HG02943 (cell line): ENCODE measurements at regions not wholly inside any gene's neighbourhood (a gene's known extent, or its start where the extent isn't known, plus 50 kb on each side); places are given as distances from the start of the nearest gene placed in this dataset.

Experiments
- ATAC-seq: cut with Tn5 transposase; IDR thresholded peaks from one replicate; pipeline ENCODE4 v1.9.1; 2021; ENCODE audit warnings: mild to moderate bottlenecking, low read depth, moderate library complexity; ENCODE audit not compliant: unreplicated experiment

DNA sequence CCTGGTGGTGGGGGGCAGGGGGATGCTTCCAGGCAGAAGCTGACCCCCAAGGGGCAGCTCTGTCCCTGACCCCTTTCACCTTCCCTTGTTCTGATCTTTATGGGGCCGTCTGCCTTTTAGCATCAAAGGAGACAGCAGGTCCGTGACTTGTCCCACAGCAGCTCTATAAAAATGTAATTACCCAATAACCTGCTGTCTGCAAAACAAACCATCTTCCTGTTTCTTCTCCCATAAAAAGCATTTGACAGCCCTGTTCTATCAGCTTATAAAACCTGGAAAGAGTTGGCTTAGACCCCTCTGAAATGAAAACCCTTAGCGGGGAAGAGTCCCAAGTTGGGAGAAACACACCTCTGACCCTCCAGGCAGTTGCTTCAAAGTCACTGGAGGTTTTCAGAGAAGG, 416.9 kb downstream of the MED13L start:
- ATAC-seq: no peak

DNA sequence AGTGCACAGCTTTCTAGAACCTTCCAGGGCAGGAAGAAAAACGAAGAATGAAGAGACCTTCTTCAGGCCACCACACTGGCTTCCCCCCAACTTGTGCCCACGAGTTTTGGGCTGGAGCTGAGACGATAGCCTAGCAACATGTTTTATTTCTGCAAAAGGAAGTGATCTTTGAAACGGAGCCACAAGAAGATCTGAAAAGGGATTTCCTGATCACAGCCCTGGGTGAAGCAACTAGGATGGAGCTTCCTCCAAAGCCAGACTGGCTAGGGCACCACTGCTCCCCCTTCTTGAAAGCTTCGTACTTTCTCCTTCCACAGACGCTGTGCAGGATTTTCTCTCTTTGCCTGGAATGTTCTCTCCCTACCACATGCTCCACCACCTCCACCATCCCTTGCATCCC, 418.3 kb downstream of the MED13L start:
- ATAC-seq: no peak

GRCh38 chr12:115857923-115858322, 419.6 kb downstream of the MED13L start:
- no peak for ATAC-seq

DNA sequence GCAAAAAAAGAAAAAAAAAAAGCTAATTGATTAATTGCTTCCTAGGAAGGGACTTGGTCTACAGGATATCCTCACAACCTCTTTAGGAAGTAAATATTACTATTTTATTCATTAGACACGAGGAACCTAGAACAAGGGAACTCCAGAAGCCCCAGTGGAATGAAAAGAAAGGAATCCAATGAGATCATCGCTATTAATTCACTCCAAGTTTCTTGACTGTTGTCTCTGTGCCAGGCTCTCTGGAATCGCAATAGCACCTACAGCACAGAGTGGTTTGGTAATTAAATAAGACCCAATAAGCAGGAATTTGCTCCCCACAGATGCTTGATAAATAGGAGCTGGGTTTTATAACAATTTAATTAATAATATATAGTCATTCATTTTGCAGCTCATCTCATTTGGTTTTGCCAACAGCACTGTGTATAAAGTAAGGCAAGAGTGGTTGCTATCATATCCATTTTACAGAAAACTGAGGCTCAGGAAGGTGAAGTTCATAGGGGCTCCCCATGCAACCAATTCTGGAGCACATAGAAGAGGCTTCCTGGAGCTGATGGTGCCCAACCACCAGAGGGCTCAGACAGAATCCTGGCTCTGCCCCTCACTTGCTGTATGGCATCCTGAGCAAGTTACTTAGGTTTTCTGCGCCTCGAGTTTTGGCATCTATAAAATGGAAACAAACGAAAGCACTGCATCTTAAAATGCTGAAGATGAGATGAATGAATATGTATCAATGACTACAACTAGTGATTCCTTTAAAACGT, 420.2 kb downstream of the MED13L start:
- no peak for ATAC-seq

DNA sequence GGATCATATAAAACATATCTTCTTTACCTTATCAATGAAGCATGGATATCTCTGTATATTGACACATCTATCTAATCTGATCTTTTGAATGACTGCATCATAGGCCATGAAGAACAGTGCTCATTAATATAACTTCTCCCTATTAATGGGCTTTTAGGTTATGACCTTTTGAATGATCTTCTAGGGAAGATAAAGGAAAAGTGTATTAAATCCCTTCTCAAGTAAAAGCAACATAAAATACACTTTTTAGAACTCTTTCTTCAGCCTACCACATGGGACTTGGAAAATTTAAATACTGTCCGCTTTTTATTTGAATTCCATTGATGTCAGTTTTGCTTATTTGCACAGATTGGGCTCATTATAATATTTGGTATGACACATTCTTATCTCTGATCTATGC, 425.4 kb downstream of the MED13L start:
- ATAC-seq: no peak

DNA sequence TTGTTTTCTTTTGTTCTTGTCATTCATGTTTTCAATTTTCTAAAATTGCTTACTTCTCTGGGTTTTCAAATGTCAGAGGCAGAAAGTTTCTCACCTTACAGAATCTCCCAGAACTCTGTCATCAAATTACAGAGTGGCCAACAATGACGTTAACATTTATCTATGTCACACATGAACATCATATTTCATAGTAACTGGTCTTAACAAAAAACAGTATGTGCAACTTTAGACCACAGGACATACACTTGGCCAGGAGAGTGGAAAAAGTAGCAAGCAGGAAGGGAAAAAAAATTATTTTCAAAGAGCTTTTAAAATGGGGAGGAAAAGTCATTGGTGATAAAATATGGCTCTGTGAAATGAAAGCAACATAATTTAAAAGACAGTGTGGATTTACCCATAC, 426.5 kb downstream of the MED13L start:
- ATAC-seq: no peak

DNA sequence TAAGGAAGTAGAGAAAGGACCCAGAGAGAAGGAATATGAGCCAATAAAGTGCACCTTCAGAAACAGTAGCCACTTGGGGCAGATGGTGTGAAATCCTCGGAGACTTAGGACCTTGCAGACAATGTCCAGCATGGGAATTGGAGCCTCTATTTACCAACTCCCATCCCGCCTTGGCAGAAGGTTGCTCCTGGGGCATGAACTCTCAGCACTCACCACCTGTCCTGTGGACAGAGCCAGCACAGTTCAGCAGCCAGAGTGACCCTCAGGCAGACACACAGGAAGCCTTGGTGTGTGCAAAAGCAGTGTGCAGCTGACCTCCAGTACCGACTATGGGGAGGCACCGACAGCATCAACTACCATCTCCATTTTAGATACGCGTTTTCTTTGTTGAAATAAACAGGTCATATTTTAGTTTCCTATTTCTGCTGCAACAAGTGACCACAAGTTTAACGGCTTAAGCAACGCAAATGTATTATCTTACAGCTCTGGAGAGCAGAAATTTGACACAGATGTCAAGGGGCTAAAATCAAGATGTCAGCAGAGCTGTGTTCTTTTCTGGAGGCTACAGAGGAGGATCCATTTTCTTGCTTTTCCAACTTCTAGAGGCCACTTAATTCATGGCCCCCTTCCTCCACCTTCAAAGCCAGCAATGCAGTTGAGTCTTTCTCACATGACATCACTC, 428.1 kb downstream of the MED13L start:
- ATAC-seq: no peak

- ATAC-seq: no peak
Observed at GRCh38 chr12:115847398-115847797, 430.1 kb downstream of the MED13L start.

DNA sequence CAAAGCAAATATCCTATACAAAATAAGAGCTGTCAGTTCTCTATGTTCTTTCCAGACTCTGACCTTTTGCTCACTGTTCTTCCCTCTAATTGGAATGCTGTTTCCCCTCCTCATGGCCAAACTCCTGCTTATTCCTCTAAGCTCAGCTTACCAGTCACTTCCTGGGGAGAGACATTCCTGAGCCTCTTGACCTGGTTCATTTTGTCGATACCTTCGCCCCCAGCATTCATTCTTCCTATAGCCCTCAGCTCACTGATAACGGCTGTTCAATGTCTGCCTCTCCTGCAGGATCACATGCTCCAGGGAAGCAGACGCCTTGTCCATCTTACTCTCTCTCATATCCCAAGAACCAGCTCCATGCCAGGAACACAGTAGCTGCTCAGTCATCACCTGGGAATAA, 431.0 kb downstream of the MED13L start:
- ATAC-seq: no peak

GRCh38 chr12:115840159-115840558, 437.3 kb downstream of the MED13L start:
- ATAC-seq: no peak

DNA sequence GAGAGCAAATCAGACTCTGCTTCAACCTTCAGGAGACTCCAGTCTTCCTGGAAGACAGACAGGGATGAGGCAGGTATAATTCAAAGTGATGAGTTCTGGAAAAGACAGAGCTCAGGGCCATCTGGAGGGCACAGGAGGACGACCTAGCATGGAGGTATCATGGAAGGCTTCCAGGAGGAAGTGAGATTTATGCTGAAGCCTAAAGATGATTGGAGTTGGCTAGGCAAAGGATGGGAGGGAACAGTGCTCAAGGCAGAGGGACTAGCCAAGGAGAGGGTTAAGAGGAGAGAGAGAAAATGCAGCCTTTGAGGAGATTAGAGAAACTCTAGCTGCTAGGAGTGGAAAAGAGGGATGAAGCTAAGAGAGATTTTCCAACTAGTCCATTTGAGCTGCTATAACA, 438.5 kb downstream of the MED13L start:
- ATAC-seq: no peak

DNA sequence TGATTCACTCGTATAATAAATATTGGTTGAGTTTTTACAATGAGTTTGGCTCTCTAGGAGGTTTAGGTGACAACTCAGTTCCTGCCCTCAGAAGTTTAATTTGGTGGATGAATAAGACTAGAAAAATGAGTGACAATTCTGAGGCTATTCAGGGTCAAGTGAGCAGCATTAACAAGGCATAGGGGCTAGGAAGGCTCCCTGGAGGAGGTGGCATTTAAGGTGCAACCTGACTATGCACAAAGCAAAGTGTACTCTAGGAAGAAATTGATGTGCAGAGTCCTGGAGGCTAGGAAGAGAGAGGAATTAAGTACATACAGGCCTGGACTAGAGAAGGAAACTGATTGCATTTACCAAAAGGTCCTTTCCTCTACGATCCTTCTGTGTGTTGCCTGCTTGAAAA, 440.3 kb downstream of the MED13L start:
- no peak for ATAC-seq

DNA sequence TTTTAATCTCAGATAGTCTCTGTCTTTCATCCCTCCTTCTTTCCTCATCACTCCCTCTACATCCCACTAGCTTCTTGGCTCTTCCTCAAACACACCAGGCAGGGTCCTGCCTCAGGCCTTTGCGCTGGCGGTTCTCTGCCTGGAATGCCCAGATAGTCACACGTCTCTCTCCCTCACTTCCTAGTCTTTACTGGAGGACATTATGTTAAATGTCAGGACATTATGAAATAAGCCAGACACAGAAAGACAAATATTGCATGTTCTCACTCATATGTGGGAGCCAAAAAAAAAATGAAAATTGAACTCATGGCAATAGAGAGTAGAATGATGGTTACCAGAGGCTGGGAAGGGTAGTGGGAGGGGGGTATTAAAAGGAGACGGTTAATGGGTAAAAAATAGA, 442.0 kb downstream of the MED13L start:
- no peak for ATAC-seq

- no peak for ATAC-seq
Observed at GRCh38 chr12:115833704-115834103, 443.8 kb downstream of the MED13L start.

GRCh38 chr12:115830633-115831032, 446.9 kb downstream of the MED13L start:
- ATAC-seq: no peak

GRCh38 chr12:115830070-115830469, 447.4 kb downstream of the MED13L start:
- ATAC-seq: no peak

DNA sequence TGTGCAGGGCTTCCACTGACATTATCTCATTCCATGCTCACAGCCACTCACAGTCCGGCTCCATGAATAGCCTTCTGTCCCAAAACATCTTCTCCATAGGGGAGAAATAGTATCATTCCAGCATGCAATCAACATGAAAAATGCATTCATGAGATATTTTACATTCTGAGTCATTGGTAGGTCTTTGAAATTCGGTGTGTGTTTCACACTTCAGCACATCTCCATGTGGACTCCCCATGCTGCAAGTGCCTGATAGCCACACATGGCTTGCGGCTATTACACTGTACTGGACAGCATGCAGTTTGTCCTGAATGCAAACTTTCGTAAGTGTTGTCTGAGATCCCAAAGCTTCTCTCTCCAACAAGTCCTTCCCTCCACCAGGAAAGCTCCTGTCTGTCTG, 449.3 kb downstream of the MED13L start:
- ATAC-seq: no peak

- ATAC-seq: no peak
Observed at GRCh38 chr12:115824936-115825602, 452.4 kb downstream of the MED13L start.

- ATAC-seq: no peak
Observed at GRCh38 chr12:115823635-115824034, 453.9 kb downstream of the MED13L start.

DNA sequence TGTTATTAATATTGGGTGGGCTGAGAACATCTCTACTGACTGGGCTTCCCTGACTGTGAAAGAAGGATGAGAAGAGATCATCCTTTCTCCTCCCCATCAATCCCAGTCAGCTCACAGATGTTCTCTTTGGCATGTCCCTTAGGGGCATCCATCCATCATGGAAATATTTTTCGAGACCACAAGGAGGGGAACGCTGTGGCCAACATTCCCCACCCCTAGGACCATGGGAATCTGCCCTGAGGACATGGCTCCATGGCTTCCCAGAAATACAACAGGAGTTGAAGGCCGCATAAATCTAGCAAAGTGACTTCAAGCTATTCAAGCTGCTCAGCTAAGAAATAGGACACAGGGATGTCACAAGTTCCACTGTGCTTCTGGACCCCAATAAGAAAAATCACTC, 456.8 kb downstream of the MED13L start:
- ATAC-seq: no peak

GRCh38 chr12:115818973-115819372, 458.5 kb downstream of the MED13L start:
- no peak for ATAC-seq

GRCh38 chr12:115817389-115817788, 460.1 kb downstream of the MED13L start:
- ATAC-seq: no peak
